ENCODE measurements at regions not wholly inside any gene's neighbourhood (a gene's known extent, or its start where the extent isn't known, plus 50 kb on each side); places are given as distances from the start of the nearest gene placed in this dataset.

GRCh38 chr20:10837901-10838300 lies 164.1 kb upstream of the JAG1 start:
- no peak for TF ChIP-seq POLR2A (IDR thresholded peaks at IDR 0.05; ENCODE audit: low read length)
- TF ChIP-seq GATA1 (IDR thresholded peaks at IDR 0.05; ENCODE audit: low read depth, low read length): no peak
